Suppressor macrophage treated with lipopolysaccharide for 4 hours (primary cell): ENCODE measurements at regions not wholly inside any gene's neighbourhood (a gene's known extent, or its start where the extent isn't known, plus 50 kb on each side); places are given as distances from the start of the nearest gene placed in this dataset.

Source experiments
- DNase-seq: peaks from one replicate; pipeline ENCODE4 v3.0.0-alpha.2; 2020

DNA sequence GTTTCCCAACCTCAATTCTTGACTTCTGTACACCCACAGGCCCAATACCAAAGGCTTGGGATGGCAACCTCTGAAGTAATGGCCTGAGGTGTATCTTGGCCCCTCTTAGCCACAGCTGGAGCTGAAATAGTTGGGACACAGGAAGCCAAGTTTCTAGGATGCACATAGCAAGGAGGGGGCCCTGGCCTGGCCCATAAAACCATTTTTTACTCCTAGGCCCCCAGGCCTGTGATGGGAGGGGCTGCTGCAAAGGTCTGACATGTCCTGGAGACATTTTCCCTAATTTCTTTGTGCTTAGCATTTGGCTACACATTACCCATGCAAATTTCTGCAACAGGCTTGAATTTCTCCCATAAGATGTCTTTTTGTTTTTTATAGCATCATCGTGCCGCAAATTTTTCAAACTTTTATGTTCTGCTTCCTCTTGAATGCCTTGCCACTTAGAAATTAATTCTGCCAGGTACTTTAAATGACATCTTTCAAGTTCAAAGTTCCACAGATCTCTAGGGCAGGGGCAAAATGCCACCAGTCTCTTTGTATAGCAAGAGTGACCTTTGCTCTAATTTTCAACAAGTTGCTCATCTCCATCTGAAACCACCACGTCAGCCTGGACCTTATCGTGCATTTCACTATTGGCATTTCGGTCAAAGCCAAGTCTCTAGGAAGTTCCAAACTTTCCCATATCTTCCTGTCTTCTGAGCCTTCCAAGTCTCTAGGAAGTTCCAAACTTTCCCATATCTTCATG is 490.8 kb downstream of the IPMK start:
- no peak for DNase-seq

DNA sequence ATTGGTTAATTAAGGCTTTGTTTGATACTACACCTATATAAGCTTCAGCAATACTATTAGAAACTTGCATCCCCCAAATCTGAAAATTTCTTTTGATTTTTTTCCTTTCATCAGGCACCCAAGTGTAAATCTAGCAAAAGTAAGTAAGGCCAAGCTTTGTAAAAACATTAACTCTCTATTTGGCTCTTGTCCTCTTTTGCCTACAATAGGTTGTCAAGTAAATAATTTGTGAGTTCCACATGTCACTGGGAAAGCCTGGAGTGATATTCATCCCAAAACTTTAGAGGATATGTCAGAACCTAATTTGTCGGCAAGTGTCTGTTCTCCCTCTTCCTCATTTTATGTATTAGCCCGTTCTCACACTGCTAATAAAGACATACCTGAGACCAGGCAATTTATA is 492.4 kb downstream of the IPMK start:
- no peak for DNase-seq

DNA sequence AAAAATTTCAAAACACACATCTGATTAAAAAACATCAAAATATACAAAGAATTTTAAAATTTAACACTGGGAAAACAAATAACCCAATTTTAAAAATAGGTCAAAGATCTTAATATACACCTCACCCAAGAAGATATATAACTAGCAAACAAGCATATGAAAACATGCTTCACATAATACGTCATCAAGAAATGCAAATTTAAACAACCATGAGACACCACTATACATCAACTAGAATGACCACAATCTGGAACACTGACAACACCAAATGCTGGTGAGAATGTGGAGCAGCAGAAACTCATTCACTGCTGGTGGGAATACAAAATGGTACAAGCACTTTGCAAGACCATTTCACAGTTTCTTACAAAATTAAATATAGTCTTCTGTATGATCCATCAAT is 498.4 kb downstream of the IPMK start:
- DNase-seq: no peak

DNA sequence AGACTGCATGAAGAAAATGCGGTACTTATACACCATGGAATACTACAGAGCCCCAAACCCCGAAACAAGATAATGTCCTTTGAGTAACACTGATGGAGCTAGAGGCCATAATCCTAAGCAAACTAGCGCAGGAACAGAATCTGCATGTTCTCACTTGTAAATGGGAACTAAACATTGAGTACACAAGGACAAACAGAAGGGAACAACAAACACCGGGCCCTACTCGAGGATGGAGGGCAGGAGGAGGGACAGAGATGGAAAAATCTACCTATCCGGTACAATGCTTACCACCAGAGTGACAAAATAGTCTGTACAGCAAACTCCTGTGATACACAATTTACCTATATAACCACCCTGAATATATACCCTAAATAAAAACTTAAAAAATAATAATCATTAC is 507.9 kb downstream of the IPMK start:
- no peak for DNase-seq

DNA sequence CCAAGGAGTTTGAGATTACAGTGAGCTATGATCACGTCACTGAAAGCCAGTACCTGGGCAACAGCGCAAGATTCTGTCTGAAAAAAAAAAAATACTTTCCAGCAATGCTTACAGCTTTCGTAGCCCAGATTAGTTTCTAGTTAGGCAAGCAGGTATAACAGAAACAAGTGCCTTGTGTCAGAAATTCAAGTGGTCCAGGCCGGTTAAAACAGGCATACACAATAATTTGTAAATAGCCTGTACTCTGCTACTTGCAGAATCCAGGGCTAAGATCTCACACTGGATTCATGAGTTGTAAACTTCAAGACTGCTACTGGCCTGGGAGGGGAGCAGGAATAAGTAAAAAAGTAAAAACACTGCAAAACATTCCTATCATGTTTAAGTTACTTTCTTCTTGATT is 512.9 kb downstream of the IPMK start:
- DNase-seq: no peak

DNA sequence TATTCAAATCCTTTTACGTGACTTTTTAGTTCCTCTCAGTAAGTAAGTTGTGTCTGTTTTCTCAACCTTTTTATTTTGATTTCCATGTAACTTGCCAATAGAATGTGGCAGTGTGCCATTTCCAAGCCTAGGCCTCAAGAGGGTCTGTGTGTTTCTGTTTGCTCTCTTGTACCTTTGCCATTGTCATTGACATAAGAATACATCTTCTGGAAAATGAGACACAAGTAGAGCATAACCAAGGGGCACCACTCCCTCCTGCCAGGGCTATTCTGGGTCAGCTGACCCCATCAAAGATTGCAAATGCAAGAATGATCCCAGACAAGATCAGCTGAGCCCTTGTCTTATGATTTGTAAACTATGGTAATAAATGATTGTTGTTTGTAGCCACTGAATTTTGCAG is 524.0 kb downstream of the IPMK start:
- DNase-seq: no peak

DNA sequence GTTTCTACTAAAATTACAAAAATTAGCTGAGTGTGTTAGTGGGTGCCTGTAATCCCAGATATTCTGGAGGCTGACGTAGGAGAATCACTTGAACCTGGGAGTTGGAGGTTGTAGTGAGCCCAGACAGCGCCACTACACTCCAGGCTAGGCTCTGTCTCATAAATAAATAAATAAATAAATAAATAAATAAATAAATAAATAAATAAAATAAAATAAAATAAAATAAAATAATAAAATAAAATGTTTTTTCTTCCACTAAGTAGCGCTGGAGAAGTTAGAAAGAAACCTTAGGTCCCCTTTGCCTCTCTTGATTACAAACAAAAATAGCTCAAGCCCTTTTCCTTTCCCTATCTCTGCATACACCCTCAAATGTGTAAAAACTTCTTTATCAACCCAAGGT is 525.9 kb downstream of the IPMK start:
- no peak for DNase-seq

DNA sequence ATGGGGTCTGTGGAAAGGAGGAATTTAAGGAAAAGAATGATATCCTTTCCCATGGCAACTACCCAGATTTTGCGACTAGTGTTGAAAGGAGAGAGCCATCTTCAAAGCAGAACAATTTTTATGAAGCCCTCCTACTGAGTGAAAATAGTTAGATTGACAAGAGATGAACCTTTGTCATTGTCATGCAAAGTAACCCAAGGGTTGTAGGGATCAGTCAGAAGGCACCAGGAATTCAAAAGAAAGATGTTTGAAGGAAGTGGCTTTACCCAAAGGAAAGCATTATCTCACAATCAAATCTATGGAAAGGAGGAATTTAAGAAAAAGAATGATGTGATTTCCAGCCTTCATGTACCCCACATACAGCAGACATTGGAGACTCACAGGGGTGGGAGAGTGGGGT is 544.4 kb downstream of the IPMK start:
- DNase-seq: no peak

DNA sequence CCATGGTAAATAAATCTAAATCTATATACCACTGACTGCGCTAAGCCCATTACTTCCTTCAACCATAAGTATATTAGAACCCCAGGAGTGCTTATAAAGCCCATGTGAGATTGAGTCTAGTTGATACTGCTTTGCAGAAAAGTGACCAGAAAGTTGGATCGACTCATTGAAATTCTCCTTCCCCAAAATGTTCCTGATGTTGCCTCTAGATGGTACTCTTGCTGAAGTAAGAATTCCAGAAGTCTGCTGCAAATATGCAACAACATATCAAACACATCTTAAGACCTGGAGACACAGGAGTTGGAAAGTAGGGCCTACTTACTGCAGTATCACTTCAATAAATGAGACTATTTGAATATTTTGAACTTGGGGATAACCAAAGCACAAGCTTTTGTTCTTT is 550.8 kb downstream of the IPMK start:
- no peak for DNase-seq

DNA sequence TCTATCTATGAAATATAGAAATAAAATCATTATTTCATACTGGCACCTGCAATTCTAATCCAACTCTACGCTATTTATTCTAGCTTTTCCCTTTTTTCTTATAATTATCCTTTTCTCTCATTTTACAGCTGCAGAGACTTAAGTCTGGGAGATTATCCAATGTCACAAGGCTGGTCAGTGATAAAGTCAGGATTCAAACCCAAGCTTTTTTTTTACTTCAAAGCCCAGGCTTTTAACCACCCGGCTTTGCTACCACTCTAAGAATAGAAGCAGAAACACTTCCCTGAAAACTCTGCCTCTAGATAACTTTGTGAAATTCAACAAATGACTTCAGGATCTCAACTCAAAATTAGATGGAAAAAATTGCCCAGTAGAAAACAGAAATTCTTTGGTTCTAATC is 552.5 kb downstream of the IPMK start:
- DNase-seq: no peak

DNA sequence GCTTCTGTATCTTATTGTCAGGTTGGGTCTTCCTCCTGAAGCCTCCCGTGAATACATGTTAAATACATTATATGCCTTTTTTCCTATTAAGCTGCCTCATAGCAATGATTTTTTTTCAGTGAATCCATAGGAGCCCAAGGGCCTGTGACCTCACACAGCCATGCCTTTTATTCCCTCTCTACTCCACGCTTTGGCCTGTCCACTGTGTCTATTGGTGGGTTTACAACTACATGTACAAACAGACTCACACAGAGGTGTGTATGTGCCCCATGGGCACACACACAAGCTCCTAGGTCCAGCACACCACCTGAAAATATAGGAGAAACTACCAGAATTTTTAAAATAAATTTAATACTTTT is 560.4 kb downstream of the IPMK start:
- no peak for DNase-seq

DNA sequence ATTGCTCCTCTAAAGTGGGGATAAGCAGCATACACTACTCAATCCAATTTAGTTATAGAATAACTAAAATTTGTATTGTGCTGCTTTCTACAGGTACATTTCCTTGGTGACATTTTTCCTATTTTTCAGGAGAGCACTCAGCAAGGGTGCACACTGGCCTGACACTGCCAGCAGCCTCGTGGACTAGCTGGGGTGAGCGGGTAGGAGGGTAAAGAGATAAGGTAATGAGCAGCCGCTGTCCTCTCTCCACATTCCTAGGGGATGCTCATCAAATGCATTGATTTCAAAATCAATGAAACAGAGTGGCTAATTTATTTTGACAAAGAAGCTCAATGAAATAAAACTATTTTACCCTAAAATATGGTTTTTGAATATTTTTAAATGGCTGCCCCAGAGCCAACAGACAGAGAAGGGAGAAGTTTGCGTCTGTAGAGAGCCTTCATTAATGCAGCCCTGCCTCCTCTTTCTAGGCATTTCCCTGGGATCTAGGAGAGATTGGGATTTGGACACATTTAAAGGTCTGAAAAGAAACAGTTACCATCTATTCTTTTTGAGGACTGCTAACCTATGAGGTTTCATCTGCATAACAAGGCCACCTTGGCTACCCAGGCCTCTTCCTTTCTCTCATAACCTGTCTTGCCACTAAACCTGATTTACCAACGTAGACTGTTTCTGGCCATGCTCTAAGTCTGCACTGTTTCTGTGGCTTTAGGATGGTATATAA is 561.0 kb downstream of the IPMK start:
- no peak for DNase-seq

DNA sequence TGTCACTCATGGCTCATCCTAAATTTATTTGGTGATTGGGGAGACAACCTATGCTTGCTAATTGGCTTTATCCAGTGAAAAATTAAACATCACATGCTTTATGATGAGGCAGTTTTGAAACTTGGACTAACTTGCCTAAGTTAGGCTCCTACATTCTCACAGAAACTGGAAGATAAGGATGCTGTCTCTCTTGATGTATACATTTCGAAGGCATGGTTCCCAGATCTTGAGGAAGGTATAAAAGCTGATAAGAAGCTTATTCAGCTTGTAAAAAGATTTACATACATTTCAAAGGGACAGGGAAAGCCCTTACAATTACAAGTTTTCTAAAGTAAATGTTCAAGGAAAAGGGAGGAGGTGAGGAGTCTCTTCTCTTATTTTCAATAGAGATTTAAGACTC is 561.7 kb downstream of the IPMK start:
- no peak for DNase-seq

DNA sequence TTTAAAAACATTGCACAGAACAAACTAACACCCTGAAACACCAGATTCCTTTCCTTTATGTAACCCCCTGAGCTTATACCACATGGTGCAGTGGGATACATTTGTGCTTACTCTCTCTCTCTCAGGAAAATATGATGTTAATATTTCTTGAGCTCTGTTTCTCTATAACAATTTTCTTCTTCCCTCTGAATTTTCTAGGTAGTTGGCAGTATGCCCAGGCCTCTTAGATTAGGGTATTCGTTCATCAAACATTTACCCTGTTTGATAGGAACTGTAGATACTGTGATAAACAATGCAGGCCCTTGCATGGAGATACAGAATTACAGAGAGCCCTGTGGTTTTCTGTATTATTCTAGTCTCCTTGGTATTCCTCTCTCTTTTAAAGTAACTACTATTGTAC is 567.8 kb downstream of the IPMK start:
- no peak for DNase-seq

DNA sequence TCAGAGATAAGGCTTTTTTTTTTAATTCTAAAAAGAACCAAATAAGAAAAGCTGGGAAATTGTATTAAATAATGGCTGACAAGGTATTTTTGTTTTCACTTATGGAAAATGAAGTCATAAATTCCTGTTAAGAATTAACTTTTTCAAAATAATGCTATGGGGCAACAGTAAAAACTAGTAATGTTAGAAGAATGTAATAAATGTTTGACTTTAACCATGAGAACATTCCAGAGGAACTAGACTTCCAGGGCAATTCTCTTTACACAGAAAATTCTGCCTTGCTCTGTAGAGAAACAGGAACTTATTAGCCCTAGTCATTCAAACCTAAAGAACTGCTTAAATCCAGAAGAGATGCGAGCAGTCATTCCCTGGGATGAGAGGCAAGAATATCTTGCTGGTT is 571.1 kb downstream of the IPMK start:
- DNase-seq: no peak

DNA sequence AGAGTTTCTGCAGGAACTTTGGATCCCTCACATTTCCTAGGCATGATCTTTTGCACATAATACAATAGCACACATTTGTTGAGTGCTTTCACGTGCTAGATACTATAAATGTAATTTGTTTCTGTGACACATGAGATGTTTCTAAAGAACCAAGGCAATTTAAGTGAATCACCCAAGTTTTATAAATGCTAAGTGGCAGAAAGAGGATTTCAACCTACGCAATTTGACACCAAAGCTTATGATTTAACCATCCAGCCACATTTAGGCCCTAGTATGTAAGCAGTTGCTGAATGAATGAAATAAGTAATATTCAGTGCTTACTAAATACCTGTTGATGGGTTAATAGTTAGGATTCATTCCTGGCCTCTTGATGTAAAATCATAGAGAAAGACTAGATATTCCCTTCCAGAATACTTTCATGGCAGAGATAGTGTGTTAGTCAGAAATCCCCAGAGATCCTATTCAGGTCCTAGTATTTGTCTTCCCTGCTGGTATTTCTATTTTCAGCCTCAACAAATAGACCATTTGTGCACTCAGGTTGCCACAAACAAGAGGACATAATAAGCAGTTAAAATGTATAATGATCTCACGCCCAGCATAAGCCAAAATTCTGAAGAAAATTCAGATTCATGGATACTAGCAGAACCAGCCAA is 572.6 kb downstream of the IPMK start:
- DNase-seq: no peak

DNA sequence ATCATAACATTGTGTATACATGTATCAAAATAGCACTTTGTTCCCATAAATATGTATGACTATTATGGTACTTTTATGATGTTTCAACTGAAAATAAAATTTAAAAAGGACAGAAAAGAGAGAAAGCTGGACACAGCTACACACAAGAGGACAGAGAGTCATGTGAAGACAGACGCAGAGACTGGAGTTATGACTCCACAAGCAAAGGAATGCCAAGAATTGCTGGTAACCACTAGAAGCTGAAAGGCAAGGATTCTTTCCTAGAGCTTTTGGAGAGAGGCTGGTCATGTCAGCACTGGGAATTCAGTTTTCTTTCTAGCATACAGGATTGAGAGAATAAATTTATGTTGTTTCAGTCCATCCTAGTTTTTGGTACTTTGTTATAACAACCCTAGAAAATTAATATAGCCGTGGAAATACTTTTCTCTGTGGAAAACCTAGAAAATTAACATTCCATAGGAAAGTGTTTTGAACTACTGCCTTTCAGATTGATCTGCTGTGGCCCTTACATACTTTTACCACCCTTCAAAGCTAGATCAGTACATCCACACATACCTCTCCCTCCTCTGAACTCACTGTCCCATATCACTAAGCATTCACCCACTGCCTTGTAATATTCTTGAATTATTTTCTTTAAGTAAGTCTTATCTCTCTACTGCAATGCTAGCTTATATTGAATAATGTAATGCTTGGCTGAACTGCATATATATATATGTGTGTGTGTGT is 575.3 kb downstream of the IPMK start:
- no peak for DNase-seq

DNA sequence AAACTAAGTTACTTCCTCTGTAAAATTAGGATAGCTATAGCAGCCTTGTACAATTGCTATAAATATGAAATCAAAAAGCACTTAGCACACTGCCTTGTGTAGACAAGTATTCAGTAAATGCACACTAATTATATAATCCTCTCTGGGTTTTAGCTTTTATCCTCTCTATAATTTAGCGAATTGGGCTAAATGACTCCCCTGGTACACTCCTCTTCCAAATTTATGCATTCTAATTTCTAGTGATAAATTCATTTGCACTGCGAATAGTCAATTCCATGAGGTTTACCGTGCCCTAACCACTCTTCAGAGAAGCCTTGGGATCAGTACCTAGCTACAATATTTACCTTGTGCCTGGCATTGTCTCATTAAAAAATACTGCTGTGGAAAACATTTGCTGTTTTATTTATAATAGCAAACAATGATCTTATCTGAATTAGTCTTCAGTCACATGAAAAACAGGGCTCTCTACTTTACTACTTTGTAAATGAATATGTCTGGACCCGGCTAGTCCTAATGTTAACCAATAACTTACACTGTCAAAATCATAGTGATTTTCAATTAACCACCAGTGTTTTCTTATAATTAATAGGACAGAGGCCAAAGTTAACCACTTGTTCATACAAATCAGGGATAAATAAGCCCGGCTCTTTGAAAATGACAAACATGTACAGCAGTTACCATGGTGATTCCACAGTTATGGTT is 577.9 kb downstream of the IPMK start:
- DNase-seq: no peak

DNA sequence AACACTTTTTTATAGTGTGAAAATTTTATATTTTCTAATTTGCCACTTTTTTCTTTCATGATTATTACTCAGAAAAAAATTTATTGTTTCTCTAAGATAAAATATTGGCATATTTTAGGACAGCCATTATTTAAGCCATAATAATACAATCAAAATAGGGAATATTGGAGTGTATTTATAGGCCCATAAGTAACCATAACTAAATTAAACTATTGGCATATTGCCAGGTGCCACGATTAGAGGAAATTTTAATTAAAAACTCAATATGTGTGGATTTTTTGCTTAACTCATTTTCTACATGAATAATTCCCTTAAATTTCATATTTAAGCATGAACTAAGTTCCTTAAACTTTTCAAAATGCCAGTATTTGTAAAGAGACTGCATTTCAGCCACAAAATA is 587.8 kb downstream of the IPMK start:
- DNase-seq: no peak

DNA sequence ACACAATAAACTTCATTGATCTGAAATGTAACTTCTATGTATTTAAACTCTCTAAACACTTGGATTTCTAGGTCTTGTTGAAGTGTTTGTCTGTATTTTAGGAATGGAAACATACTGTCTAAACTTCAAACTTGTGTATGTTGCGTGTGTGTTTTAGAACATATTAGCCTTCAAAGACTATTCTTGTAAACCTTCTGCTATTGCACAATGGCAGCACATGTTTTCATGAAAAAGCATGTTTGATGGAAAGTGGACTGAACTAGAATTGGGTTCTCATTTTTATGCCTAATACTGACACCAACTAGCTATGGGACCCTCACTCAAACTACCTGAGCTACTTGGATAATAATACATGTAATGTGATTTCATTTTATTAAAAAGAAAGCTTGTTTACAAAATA is 592.6 kb downstream of the IPMK start:
- DNase-seq: no peak

DNA sequence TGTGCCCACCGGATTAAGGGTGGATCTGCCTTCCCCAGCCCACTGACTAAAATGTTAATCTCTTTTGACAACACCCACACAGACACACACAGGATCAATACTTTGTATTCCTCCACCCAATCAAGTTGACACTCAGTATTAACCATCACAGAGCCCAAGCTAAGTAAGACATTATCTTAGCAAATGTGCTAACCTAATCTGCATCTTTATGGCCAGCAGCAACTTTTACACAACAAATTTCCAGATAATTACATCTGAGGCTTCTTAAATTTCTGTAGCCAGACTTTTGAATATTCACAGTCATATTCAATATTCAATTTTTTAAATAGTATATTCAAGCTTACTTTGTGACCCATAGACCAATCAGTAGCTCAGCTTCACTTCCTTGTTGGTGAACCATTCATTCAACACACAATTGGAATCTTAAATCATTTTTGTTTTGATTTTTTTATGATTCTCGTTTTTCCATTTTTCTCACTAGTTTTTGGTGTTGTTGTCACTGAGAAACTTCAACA is 594.2 kb downstream of the IPMK start:
- DNase-seq: no peak

DNA sequence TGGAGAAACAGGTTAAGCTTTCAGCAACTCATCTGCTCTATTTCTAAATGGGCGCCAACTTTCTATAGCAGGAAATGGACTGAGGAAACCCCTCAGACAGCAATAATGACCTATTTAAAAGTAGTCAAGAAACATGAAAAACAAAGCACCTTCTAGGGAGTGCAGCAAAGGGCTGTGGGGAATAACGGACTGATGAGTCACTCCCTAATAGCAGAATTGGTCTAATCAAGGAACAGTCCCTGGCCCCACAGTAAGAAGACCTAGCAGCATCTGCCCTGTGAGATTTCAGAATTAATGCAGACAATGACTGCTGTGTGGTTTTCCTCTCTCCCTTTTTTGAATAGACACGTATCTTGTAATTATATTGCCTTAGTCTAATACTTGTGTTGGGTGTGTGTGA is 602.9 kb downstream of the IPMK start:
- no peak for DNase-seq

DNA sequence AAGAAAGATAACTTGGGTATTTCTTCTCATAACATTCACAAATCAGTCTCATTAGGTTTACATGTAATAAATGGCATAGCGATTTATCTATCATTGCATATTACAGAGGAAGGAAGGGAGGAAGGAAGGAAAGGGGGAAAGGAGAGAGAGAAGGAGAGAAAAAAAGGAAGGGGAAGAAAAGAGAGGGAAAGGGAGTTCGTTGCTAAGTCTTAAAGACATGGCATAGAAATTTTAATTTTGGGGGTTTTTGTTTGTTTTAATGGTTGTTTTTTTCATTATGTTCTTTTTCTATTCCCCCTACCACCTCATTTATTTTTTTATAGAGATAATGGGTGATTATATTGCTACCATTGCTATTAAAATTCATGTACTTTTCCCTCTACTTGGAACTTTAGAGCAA is 604.3 kb downstream of the IPMK start:
- no peak for DNase-seq
